GM21723 (cell line): ENCODE measurements at regions not wholly inside any gene's neighbourhood (a gene's known extent, or its start where the extent isn't known, plus 50 kb on each side); places are given as distances from the start of the nearest gene placed in this dataset.
"Not testable (repeated sequence)": the region's sequence is repeated elsewhere in the genome, so short reads cannot be mapped to it uniquely, and the experiment has no call there.

Experiments
- ATAC-seq: cut with Tn5 transposase; IDR thresholded peaks from one replicate; pipeline ENCODE4 v1.9.1; 2021; ENCODE audit warnings: mild to moderate bottlenecking, moderate library complexity; ENCODE audit not compliant: unreplicated experiment

- ATAC-seq, result no peak
Observed at GRCh38 chr5:83810511-83810910, 89.9 kb upstream of the HAPLN1 start.

GRCh38 chr5:83802686-83803085 lies 82.0 kb upstream of the HAPLN1 start:
- no peak for ATAC-seq

- no peak for ATAC-seq
Observed at GRCh38 chr5:83800201-83800600, 79.5 kb upstream of the HAPLN1 start.

- ATAC-seq, result not testable (repeated sequence)
Observed at GRCh38 chr5:83799020-83799419, 78.4 kb upstream of the HAPLN1 start.

- ATAC-seq, result no peak
Observed at GRCh38 chr5:83789371-83789770, 68.7 kb upstream of the HAPLN1 start.

- no peak for ATAC-seq
Observed at GRCh38 chr5:83787631-83788030, 67.0 kb upstream of the HAPLN1 start.

GRCh38 chr5:83785176-83785668 lies 64.6 kb upstream of the HAPLN1 start:
- no peak for ATAC-seq

- ATAC-seq, result no peak
Observed at GRCh38 chr5:83780699-83781350, 60.2 kb upstream of the HAPLN1 start.

- ATAC-seq, result no peak
Observed at GRCh38 chr5:83777856-83778255, 57.2 kb upstream of the HAPLN1 start.

GRCh38 chr5:83776437-83777031 lies 55.9 kb upstream of the HAPLN1 start:
- no peak for ATAC-seq
